Liver (tissue), 8 donors: ENCODE measurements at regions not wholly inside any gene's neighbourhood (a gene's known extent, or its start where the extent isn't known, plus 50 kb on each side); places are given as distances from the start of the nearest gene placed in this dataset.
A peak's percentile ranks its signal among the peaks of the same experiment; 100 is the strongest.

Experiments used
- DNase-seq: peaks from one replicate; pipeline ENCODE4 v3.0.0-alpha.2; 2017; ENCODE audit warnings: low spot score
- H3K27ac ChIP-seq, 2 donors: one replicate each; pipeline ENCODE4 v1.7.0; 2013; ENCODE audit warnings: inconsistent platforms in 2 of 2, low read length in 2 of 2, control low read depth in 1 of 2, low read depth in 1 of 2, mild to moderate bottlenecking in 1 of 2
- H3K27me3 ChIP-seq, 4 donors: one replicate each; pipeline versions ENCODE4 v1.6.1 to v1.7.0; 2013; ENCODE audit warnings: low read length in 3 of 4, inconsistent platforms in 1 of 4, mild to moderate bottlenecking in 1 of 4, moderate library complexity in 1 of 4; ENCODE audit not compliant: control insufficient read depth in 4 of 4, insufficient read depth in 4 of 4
- H3K36me3 ChIP-seq, 4 donors: one replicate each; pipeline versions ENCODE4 v1.6.1 to v1.7.0; 2013; ENCODE audit warnings: low read length in 3 of 4, mild to moderate bottlenecking in 3 of 4, low read depth in 1 of 4, moderate library complexity in 1 of 4; ENCODE audit not compliant: control insufficient read depth in 4 of 4, insufficient read depth in 3 of 4
- H3K4me1 ChIP-seq, 4 donors: one replicate each; pipeline versions ENCODE4 v1.6.1 to v1.7.0; 2013; ENCODE audit warnings: low read length in 3 of 4, mild to moderate bottlenecking in 3 of 4, moderate library complexity in 1 of 4; ENCODE audit not compliant: control insufficient read depth in 4 of 4, insufficient read depth in 4 of 4
- H3K4me3 ChIP-seq, 3 donors: one replicate each; pipeline versions ENCODE4 v1.6.1 to v1.7.0; 2013; ENCODE audit warnings: low read length in 3 of 3, control low read depth in 1 of 3, low read depth in 1 of 3, mild to moderate bottlenecking in 1 of 3
- H3K9ac ChIP-seq, 2 donors: one replicate each; pipeline ENCODE4 v1.7.0; 2013; ENCODE audit warnings: low read length in 2 of 2, mild to moderate bottlenecking in 2 of 2, moderate library complexity in 2 of 2, control low read depth in 1 of 2, low read depth in 1 of 2
- H3K9me3 ChIP-seq, 4 donors: one replicate each; pipeline versions ENCODE4 v1.6.1 to v1.7.0; 2013; ENCODE audit warnings: low read length in 3 of 4; ENCODE audit not compliant: control insufficient read depth in 4 of 4
- ATF3 ChIP-seq: IDR thresholded peaks from 2 replicates; pipeline ENCODE4 v1.6.1; 2016; ENCODE audit warnings: antibody characterized with exemption
- CTCF ChIP-seq: fragments of 150-350 bp; IDR thresholded peaks from 2 replicates; pipeline ENCODE4 v1.5.1; 2017; ENCODE audit warnings: improper control_type of control experiment, low read depth, low read length; ENCODE audit not compliant: missing input control
- EGR1 ChIP-seq, 2 donors: IDR thresholded peaks; 2 replicates each; pipeline ENCODE4 v1.6.1; 2016 to 2018; ENCODE audit warnings: antibody characterized with exemption in 2 of 2, low read depth in 2 of 2
- FOXA1 ChIP-seq: IDR thresholded peaks from 2 replicates; pipeline ENCODE4 v1.6.1; 2016; ENCODE audit warnings: antibody characterized with exemption
- FOXA2 ChIP-seq: IDR thresholded peaks from 2 replicates; pipeline ENCODE4 v1.6.1; 2016; ENCODE audit warnings: antibody characterized with exemption
- HNF4A ChIP-seq, 2 donors: conservative IDR thresholded peaks; 2 replicates each; pipeline ENCODE4 v1.6.1; 2016; ENCODE audit warnings: antibody characterized with exemption in 2 of 2, mild to moderate bottlenecking in 2 of 2
- HNF4G ChIP-seq: IDR thresholded peaks from 2 replicates; pipeline ENCODE4 v1.6.1; 2016; ENCODE audit warnings: antibody characterized with exemption
- JUND ChIP-seq, 2 donors: IDR thresholded peaks; 2 replicates each; pipeline ENCODE4 v1.6.1; 2016; ENCODE audit warnings: antibody characterized with exemption in 2 of 2
- MAX ChIP-seq: IDR thresholded peaks from 2 replicates; pipeline ENCODE4 v1.6.1; 2016; ENCODE audit warnings: antibody characterized with exemption
- NR2F2 ChIP-seq: IDR thresholded peaks from 2 replicates; pipeline ENCODE4 v1.6.1; 2016; ENCODE audit warnings: antibody characterized with exemption
- RAD21 ChIP-seq, 2 donors: IDR thresholded peaks; 2 replicates each; pipeline ENCODE4 v1.6.1; 2016; ENCODE audit warnings: antibody characterized with exemption in 2 of 2, mild to moderate bottlenecking in 2 of 2
- REST ChIP-seq: IDR thresholded peaks from 2 replicates; pipeline ENCODE4 v1.6.1; 2016; ENCODE audit warnings: antibody characterized with exemption, mild to moderate bottlenecking
- RXRA ChIP-seq, 2 donors: IDR thresholded peaks; 2 replicates each; pipeline ENCODE4 v1.6.1; 2017 to 2018; ENCODE audit warnings: antibody characterized with exemption in 2 of 2, mild to moderate bottlenecking in 1 of 2
- SP1 ChIP-seq: IDR thresholded peaks from 2 replicates; pipeline ENCODE4 v1.6.1; 2018; ENCODE audit warnings: antibody characterized with exemption, mild to moderate bottlenecking
- TAF1 ChIP-seq: conservative IDR thresholded peaks from 2 replicates; pipeline ENCODE4 v1.6.1; 2016; ENCODE audit warnings: antibody characterized with exemption, mild to moderate bottlenecking
- YY1 ChIP-seq: IDR thresholded peaks from 2 replicates; pipeline ENCODE4 v1.6.1; 2016; ENCODE audit warnings: antibody characterized with exemption, mild to moderate bottlenecking
- ZBTB33 ChIP-seq: IDR thresholded peaks from 2 replicates; pipeline ENCODE4 v1.6.1; 2016; ENCODE audit warnings: antibody characterized with exemption
- WGBS: extraction: QIAGEN DNeasy Blood & Tissue Kit; methylation state at CpG from one replicate; pipeline ENCODE4 v1.1.7; 2013; 5-methylcytosine and 5-hydroxymethylcytosine counted together
- donor health status: healthy.
- donor health status: healthy.
- donor health status: healthy.
- donor health status: healthy.
- donor health status: healthy.

- no peak overlapping the region for H3K9ac ChIP-seq
- H3K9me3 ChIP-seq = no peaks in the 10 kb centered on the region
- no peak for DNase-seq
- TF ChIP-seq TAF1 (no peak), YY1 (no peak), JUND (IDR thresholded peaks at IDR 0.05) (no peak), EGR1 (IDR thresholded peaks at IDR 0.05; ENCODE audit: low read depth in 2 of 2) (no peak), NR2F2 (no peak), HNF4A (conservative IDR thresholded peaks at IDR 0.05) (no peak), HNF4G (no peak), SP1 (no peak), FOXA1 (no peak), MAX (no peak), REST (no peak), RXRA (IDR thresholded peaks at IDR 0.05) (no peak), CTCF (no peak), ZBTB33 (no peak), FOXA2 (no peak), RAD21 (IDR thresholded peaks at IDR 0.05) (no peak)
- no peaks in the 10 kb centered on the region for H3K36me3 ChIP-seq
- H3K27ac ChIP-seq = no peak overlapping the region
- WGBS = 61% methylated on average over 3 of the region's 3 CpGs
- H3K4me3 ChIP-seq = no peak overlapping the region
- no peaks in the 10 kb centered on the region for H3K4me1 ChIP-seq
- no peaks in the 10 kb centered on the region for H3K27me3 ChIP-seq
Measured at GRCh38 chr1:37303884-37304574, 170.4 kb upstream of the ZC3H12A start.

- H3K4me3 ChIP-seq = no peak overlapping the region
- no peaks in the 10 kb centered on the region for H3K36me3 ChIP-seq
- H3K9me3 ChIP-seq = no peaks in the 10 kb centered on the region
- WGBS = 70% methylated on average over 1 of the region's 1 CpG
- H3K27ac ChIP-seq = no peak overlapping the region
- no peak for DNase-seq
- H3K9ac ChIP-seq = no peak overlapping the region
- H3K4me1 ChIP-seq = no peaks in the 10 kb centered on the region
- H3K27me3 ChIP-seq = no peaks in the 10 kb centered on the region
- TF ChIP-seq JUND (IDR thresholded peaks at IDR 0.05) (no peak), RXRA (IDR thresholded peaks at IDR 0.05) (peak in 1 of 2 donors; percentile 36), HNF4G (no peak), FOXA2 (no peak), ATF3 (no peak), HNF4A (conservative IDR thresholded peaks at IDR 0.05) (peak; percentile 41 to 65)
Measured at GRCh38 chr1:37305108-37305507, 169.3 kb upstream of the ZC3H12A start.
